ENCODE measurements at regions not wholly inside any gene's neighbourhood (a gene's known extent, or its start where the extent isn't known, plus 50 kb on each side); places are given as distances from the start of the nearest gene placed in this dataset.

GRCh38 chr3:30077746-30078145 is 528.7 kb upstream of the TGFBR2 start:
- H3K27ac ChIP-seq: no peak overlapping the region
- DNase-seq (no peak), ATAC-seq (no peak)
- H3K9me3 ChIP-seq: peaks cover 0 to 18% (median 2%) of the 10 kb centered on the region in 11 donors
- intact Hi-C loops (cut with DNase I): no loop called here
- TF ChIP-seq CTCF (IDR thresholded peaks at IDR 0.05): no peak
- no peaks in the 10 kb centered on the region for H3K36me3 ChIP-seq
- WGBS, 2 donors: 80 to 87% methylated on average over 2 of the region's 2 CpGs
- no peak overlapping the region for H3K4me3 ChIP-seq
- no peaks in the 10 kb centered on the region for H3K4me1 ChIP-seq
- no peaks in the 10 kb centered on the region for H3K27me3 ChIP-seq

- Histone ChIP-seq H3K36me3 (no peaks in the 10 kb centered on the region), H3K27me3 (no peaks in the 10 kb centered on the region), H3K4me3 (no peak overlapping the region), H3K9me3 (peaks cover 0 to 18% (median 2%) of the 10 kb centered on the region in 11 donors), H3K27ac (no peak overlapping the region), H3K4me1 (no peaks in the 10 kb centered on the region)
- ATAC-seq (peak in 2 of 8 donors; percentile 46 to 51), DNase-seq (no peak)
- intact Hi-C loops (cut with DNase I): no loop called here
- TF ChIP-seq CTCF (IDR thresholded peaks at IDR 0.05): no peak
- WGBS, 2 donors: 53 to 54% methylated on average over 2 of the region's 2 CpGs
Observed at GRCh38 chr3:30078736-30079135, 527.7 kb upstream of the TGFBR2 start.

- H3K36me3 ChIP-seq: no peaks in the 10 kb centered on the region
- no peak overlapping the region for H3K27ac ChIP-seq
- DNase-seq (no peak), ATAC-seq (no peak)
- no peaks in the 10 kb centered on the region for H3K9me3 ChIP-seq
- TF ChIP-seq CTCF (IDR thresholded peaks at IDR 0.05): no peak
- intact Hi-C loops (cut with DNase I): no loop called here
- no peaks in the 10 kb centered on the region for H3K27me3 ChIP-seq
- 92 to 96% methylated on average over 3 of the region's 3 CpGs for WGBS, 2 donors
- no peaks in the 10 kb centered on the region for H3K4me1 ChIP-seq
- H3K4me3 ChIP-seq: no peak overlapping the region
Observed at GRCh38 chr3:30081904-30082303, 524.5 kb upstream of the TGFBR2 start.

- Histone ChIP-seq H3K4me3 (no peak overlapping the region), H3K4me1 (no peaks in the 10 kb centered on the region), H3K27me3 (no peaks in the 10 kb centered on the region), H3K9me3 (no peaks in the 10 kb centered on the region), H3K27ac (no peak overlapping the region), H3K36me3 (no peaks in the 10 kb centered on the region)
- DNase-seq: no peak
- intact Hi-C loops (cut with DNase I): no loop called here
- ATAC-seq: no peak
- WGBS, 2 donors: 78 to 81% methylated on average over 7 of the region's 7 CpGs
- TF ChIP-seq CTCF (IDR thresholded peaks at IDR 0.05): no peak
Observed at GRCh38 chr3:30082652-30083051, 523.7 kb upstream of the TGFBR2 start.

DNA sequence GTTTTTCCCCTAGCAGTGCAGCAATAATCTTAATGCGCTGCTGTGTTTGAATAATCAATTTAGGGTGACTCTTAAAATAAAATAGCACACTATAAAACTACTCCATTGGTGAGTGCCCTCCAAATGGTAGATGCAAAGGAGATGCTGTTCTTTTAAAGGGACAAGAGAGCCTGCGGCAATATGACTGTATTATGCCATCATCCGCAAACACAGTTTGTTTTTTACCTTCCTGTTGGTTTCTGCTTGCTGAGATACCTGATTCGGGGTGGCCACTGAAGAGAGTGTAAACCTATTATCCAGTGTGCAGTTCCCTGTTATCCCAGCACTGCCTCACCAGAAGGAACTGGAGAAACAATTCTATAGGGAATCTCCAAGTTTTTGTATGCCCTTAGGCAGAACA is 523.1 kb upstream of the TGFBR2 start:
- no peaks in the 10 kb centered on the region for H3K36me3 ChIP-seq
- H3K4me3 ChIP-seq: no peak overlapping the region
- H3K27ac ChIP-seq: no peak overlapping the region
- no peaks in the 10 kb centered on the region for H3K27me3 ChIP-seq
- H3K4me1 ChIP-seq: no peaks in the 10 kb centered on the region
- no peaks in the 10 kb centered on the region for H3K9me3 ChIP-seq
- no peak for ATAC-seq
- DNase-seq: no peak
- TF ChIP-seq CTCF (IDR thresholded peaks at IDR 0.05): no peak
- WGBS, 2 donors: 88 to 91% methylated on average over 4 of the region's 4 CpGs
- intact Hi-C loops (cut with DNase I): no loop called here

Measured in heart right ventricle (tissue), 16 donors.